VCaP (cell line): ENCODE measurements at regions not wholly inside any gene's neighbourhood (a gene's known extent, or its start where the extent isn't known, plus 50 kb on each side); places are given as distances from the start of the nearest gene placed in this dataset.
"Not testable (repeated sequence)": the region's sequence is repeated elsewhere in the genome, so short reads cannot be mapped to it uniquely, and the experiment has no call there.

Experiments
- H3K27ac ChIP-seq: fragments of 450-650 bp; 2 replicates; pipeline ENCODE4 v1.5.1; 2017
- TF ChIP-seq, protein P1 (sequence below): fragments of 450-650 bp; conservative IDR thresholded peaks from 2 replicates; pipeline ENCODE4 v1.5.1; 2017; ENCODE audit warnings: mild to moderate bottlenecking, moderate library complexity

DNA sequence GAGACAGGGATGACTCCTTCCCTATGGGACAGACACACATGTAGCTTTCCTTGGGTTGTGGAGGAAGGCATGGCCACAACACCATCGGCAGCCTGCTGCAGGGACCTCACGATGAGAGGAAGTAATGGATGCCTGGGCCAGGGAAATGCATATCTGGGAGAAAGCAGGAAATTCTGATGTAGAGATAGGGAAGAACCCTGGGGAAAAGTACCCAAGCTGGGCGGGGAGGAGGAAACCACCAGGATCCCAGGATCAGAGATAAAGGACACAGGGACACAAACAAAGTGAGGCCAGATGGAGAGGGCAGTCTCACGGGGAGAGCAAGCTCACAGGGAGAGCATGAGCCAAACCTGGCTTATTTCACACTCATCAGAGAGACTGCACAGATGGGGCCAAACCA lies 294.7 kb upstream of the TEKT4 start:
- H3K27ac ChIP-seq, result peak overlapping the region; percentile 90

DNA sequence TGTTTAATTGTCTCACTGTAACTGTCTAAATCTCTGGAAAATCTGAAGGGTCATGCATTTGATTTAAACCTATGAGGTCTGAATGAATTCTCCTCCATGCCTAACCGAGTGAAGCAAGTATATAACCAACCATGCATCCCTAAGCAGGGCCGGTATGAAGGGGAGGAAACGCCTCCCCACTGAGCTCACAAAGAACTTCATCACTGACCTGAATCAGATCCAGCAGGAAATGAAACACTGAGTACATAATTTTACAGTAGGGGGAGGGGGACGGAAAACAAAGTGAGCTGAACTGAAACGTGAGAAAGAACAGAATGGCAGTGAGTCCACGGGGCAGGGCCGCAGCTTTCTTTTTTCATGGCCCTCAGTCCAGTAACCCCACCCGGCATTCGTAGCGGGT lies 294.1 kb upstream of the TEKT4 start:
- peak overlapping the region; percentile 90 for H3K27ac ChIP-seq

DNA sequence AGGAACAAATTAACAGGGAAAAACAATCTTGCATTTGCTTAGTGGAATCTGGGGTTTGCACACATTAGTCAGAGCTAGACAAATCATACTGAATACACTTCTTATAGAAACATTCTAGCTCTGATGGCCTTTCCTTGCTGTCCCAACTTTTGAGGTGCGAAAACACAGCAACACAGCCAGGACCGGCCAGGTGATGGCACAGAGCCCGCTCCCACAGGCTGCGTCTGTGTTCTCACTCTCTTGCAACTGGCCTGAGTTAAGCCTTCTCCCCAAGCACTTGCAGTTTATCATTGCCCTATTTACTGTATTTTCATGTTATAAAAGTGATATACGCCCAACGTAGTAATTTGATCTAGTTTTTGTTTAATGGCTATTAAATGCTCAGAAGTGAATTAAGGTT lies 292.0 kb upstream of the TEKT4 start:
- H3K27ac ChIP-seq, result not testable (repeated sequence)

DNA sequence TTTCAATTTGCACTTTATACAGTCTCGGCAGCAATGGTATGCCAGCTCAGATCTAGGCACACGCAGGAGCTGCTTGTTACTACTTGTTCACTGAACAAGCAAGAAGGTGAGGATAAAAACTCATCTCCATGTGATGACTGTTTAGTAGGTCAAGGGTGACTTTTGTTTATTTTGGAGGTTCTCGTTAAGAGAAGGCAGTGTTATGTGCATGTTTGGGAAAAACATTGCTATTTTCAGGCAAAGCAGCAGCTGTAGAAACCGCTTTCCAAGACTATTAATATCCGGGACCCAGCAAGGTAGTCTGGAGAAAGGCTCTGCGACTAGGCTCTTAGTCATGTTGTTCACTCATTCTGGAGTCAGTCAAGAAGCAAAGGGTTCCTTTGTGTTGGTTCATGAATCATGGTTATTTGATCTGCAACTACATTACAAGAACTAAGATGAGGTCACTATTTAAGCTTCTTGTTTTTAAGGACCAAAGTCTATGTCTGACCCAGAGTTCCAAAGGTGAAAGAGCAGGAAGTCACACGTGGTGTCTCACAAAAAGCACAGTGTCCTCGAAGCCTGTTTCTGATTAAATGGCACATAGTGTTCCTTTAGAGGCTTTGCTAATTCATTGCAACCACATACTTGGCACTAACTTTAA lies 288.0 kb upstream of the TEKT4 start:
- H3K27ac ChIP-seq, result not testable (repeated sequence)

DNA sequence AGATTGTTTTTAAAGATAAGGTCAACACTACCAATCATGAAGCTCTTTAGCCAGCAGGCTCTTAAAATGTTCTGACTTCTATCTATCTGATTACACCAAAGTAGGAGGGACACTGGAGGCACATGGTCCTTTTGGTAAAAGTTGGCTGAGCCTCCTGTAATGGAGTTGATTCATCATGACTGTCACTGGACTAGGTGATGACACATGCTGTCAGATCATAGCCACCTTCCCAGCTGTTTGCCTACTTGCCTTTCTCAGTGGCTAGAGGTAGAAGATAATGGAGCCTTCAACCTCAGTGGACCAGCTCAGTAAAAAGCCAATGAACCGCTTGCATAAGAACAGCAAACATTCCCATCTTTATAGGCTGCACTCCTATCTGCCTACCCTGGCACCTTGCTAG lies 286.7 kb upstream of the TEKT4 start:
- H3K27ac ChIP-seq, result not testable (repeated sequence)

DNA sequence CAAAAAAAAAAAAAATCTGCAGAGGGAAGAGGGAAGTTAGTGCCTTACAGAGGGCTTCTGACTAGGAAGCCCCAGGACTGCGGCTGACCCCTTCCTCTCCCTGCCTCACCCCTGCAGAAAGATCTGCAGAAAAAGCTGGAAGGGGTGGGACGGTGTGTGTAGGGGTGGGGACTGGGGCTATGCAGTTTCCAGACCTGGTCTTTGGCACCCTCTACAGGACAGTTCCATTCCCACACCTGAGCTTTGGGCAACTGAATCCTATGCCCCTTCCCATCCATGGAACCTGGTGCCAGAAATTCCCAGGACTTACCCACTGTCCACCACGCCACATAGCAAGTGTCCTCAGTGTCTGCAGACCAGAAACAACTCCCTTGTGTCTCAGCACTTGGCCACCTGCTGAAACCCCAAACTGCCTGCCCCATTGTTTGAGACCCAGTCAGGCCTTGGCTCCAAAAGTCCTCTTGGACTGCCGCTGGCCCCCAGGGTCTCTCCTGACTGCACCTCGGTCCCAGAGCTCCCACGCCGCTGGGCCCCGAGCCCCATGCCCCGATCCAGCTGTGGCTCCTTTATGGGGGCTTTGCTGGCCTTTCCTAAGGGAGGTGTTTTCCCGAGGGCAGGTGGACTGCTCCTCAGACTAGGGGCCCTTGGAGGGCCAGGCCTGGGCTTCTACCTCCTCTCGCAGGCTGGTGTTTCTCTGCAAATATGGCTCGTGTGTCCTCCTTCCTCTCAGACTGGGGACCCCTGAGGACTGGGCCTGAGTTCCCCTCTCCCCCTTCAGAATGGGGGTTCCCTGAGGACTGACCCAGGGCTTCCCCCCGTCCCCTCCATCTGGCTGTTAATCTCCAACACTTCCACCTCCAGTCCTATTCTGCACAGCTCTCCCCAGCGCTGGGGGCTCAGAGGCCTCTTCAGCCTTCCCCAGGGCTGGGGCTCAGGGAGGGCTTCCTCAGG lies 284.9 kb upstream of the TEKT4 start:
- not testable (repeated sequence) for H3K27ac ChIP-seq
- TF ChIP-seq, protein P1, sequence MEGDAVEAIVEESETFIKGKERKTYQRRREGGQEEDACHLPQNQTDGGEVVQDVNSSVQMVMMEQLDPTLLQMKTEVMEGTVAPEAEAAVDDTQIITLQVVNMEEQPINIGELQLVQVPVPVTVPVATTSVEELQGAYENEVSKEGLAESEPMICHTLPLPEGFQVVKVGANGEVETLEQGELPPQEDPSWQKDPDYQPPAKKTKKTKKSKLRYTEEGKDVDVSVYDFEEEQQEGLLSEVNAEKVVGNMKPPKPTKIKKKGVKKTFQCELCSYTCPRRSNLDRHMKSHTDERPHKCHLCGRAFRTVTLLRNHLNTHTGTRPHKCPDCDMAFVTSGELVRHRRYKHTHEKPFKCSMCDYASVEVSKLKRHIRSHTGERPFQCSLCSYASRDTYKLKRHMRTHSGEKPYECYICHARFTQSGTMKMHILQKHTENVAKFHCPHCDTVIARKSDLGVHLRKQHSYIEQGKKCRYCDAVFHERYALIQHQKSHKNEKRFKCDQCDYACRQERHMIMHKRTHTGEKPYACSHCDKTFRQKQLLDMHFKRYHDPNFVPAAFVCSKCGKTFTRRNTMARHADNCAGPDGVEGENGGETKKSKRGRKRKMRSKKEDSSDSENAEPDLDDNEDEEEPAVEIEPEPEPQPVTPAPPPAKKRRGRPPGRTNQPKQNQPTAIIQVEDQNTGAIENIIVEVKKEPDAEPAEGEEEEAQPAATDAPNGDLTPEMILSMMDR, result peak; percentile 77

DNA sequence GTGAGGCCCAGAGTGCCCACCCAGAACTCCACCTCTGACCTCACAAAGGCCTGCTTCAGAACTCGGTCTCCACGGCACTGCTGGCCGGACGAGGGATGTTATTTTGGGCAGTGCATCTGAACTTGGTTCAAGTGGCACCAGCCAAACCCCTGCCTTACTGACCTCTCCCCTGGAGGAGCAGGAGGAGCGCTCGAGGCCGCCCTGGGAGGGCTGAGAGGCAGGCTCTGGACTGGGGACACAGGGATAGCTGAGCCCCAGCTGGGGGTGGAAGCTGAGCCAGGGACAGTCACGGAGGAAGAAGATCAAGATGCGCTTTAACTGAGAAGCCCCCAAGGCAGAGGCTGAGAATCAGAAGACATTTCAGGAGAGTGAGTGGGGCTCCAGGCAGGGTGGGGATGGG lies 284.2 kb upstream of the TEKT4 start:
- not testable (repeated sequence) for H3K27ac ChIP-seq

DNA sequence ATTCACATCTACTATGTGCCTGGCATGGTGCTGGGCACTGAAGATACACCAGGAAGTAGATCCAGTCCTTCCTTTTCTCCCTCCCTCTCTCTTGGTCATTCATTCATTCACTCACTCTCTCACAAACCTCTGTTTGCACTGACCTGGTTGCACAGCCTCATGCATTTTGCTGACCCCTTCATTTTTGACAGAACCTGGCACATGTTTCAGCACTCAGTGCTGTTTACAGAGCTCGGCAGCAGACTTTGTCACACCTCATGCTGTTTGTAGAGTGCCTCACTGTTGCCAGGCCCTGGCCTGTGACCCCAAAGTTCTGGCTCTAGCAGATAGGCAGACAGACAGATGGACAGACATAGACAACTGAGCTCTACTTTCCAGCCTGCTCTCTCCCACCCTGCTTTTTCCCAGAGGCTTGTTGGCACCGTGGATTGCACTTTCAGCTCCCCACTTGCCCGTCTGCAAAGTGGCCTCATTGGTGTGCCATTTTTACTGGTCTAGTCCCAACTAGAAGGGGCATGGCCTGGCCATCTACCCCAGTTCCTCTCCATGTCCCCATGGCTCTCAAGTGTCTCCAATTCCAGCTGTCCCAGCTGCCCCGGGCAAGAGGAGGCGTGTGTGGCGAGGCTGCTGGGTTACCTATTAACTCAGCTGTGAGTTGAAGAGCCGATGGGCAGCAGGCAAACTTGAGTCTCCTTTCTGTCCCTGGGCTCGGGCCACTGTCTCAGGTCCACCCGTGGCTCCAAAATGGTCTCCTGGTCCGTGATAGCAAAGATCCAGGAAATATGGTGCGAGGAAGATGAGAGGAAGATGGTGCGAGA lies 277.0 kb upstream of the TEKT4 start:
- not testable (repeated sequence) for H3K27ac ChIP-seq

DNA sequence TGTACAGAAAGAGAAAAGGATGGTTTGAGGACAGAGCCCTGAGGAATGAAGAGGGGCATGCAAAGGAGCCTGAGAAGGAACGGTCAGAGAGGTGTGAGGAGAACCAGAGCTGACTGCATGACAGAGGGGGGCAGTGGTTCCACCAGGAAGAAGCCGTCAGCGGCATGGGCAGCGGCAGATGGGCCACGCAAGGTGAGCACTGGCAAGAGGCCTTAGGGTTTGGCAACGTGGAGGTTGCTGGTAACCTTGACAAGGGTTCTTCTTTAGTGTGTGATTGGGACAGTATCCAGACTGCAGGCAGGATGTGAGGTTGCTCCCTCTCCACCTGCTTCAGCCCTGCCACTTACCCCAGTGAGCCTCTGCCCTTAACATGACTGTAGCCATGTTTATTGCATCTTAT lies 275.3 kb upstream of the TEKT4 start:
- H3K27ac ChIP-seq, result not testable (repeated sequence)

DNA sequence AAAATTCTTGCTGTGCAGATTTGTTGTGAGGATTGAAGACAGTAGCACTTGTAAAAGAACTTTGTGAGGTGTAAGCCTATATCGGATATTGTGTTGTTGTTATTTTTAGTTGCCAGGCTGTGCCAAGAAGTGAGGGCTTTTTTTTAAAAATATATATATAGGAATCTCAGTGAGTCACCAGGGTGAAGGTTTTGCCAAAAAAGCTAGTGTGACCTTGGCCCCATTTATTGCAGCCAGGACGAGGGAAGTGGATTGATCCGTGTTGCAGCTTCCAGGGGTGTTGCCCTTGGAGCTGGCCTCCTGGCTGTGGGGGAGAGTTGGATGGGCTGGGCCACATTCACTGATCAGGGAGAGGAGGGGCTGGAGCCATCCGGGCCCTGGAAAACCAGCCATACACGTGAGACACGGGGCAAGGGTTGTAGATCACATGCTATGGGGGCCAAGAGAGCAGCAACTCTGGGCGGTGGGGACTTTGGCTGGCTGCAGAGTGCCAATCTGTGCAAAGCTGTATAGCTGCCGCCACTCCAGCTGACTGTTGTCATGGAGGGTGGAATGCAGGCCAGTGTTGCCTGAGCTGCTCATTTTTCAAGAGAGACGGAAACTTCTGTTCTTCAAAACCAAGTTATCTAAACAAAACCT lies 273.0 kb upstream of the TEKT4 start:
- not testable (repeated sequence) for H3K27ac ChIP-seq

DNA sequence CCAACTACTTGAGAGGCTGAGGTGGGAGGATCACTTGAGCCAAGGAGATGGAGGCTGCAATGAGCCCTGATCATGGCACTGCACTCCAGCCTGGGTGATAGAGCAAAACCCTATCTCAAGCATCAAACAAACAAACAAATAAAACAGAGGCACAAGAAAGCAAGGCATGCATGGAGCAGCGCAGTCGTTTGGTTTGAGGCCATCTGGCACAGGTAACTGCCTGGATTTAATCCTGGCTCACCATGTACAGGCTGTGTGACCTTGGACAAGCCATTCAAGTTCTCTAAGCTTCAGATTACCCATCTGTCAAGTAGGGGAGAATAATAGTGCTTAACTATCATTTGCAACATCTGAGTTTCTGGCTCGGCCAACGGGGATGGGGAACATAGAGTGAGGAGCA lies 270.3 kb upstream of the TEKT4 start:
- not testable (repeated sequence) for H3K27ac ChIP-seq

DNA sequence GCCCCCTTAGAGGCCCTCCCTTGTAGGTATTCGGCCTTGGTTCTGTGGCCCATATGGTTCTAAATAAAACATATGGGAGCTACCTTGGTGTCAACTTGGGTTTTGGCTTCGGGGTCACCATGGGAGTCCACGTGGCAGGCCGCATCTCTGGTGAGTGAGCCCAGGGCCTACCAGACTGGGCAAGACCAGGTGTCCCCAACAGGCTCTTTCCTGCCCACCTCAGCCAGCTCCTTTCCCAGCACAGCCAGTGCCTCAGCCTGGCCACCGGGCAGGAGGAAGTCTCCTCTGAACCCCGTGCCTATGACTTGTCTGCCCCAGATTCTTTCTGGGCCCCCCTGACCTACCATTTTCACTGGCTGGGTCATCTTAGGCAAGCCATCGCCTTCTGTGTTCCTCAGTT lies 268.8 kb upstream of the TEKT4 start:
- no peak overlapping the region for H3K27ac ChIP-seq
- TF ChIP-seq, protein P1, result no peak

DNA sequence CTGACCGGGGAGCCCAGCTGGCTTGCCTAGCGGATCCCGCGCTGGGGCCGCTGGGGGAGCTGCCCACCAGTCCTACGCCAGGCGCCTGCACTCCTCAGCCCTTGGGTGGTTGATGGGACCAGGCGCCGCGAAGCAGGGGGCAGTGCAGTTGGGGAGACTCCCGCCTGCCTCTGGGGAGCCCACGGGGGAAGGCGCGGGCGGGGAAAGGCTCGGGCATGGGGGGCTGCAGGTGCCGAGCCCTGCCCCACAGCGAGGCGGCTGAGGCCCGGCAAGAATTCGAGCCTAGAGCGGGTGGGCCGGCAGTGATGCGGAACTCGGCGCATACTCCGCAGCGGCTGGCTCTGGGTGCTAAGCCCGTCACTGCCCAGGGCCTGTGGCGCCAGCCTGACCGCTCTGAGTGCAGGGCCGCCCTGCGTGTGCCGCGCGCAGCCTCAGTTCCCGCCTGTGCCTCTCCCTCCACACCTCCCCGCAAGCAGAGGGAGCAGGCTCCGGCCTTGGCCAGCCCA lies 249.1 kb upstream of the TEKT4 start:
- H3K27ac ChIP-seq, result no peak overlapping the region
- TF ChIP-seq, protein P1, result no peak

DNA sequence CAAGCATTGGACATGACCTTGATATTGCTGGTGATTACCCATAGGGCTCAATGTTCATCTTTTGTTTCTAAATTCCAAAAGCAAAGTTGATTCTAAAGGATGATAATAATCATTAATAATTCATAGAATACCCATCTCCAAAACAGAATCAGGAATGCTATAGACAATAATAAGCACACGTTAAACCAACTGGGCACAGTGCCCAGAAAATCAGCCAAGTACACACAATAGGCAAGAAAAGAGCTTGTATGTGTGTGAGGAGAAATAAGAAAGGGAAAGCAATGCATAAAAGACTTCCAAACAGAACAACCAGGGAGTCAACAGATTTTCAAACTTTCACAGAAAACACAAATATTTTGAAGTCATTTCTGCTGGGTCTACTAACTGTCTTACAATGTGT lies 242.3 kb upstream of the TEKT4 start:
- not testable (repeated sequence) for H3K27ac ChIP-seq

DNA sequence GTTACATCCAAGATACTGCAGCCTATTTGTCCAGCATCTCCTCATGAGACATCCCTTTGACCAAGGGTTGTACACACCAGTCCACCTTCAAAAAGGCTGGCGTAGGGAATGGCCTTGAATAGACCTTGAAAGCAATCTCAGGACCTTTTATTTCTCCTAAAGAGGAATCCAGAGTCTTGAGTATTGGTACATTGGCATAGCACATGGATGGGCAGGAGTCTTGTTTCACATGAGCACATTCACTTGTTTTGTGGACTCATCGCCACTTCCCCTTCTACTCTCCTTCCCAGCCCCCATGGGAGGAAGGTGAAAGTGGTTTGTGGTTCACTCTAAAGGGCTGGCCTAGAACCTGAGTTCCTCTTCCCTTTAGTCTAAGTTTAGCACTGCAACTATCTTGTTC lies 229.8 kb upstream of the TEKT4 start:
- not testable (repeated sequence) for H3K27ac ChIP-seq

DNA sequence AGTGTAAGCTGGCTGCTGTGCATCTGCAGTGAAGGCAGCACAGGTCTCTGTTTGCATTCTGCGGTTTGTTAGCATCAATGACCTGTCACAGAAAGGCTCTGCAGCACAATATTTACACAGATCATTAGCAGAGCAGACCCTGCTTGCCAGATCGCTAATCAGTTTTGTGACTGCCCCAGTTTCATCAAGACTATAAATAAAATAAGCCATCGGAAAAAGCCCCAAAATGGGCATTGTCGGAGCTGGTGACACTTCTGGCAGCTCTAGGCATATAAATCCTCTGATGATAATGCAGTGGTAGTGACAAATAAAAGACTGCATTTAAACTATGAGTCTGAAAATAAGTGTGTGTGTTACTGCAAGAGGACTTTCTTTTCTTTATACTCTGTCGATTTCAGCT lies 219.1 kb upstream of the TEKT4 start:
- not testable (repeated sequence) for H3K27ac ChIP-seq

DNA sequence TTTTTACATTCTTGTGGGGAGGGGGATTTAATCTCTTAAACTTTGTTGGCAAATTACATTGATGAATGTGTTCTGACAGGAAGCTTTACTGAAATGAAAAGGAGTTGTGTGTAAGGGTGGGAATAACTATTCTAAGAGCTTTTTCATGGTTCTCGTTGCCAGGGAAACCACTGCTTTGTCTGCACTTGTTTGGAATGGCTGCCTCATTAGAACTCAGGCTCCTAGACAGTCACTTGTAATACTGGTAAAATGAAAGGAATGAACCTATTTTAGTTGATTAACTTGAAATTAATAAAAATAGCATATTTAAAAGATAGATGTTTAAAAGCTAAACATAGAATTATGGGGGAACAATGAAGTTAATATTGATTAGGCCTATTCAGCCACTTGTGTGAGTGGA lies 201.4 kb upstream of the TEKT4 start:
- not testable (repeated sequence) for H3K27ac ChIP-seq
